ENCODE measurements at regions not wholly inside any gene's neighbourhood (a gene's known extent, or its start where the extent isn't known, plus 50 kb on each side); places are given as distances from the start of the nearest gene placed in this dataset.
"Not testable (repeated sequence)": the region's sequence is repeated elsewhere in the genome, so short reads cannot be mapped to it uniquely, and the experiment has no call there.

DNA sequence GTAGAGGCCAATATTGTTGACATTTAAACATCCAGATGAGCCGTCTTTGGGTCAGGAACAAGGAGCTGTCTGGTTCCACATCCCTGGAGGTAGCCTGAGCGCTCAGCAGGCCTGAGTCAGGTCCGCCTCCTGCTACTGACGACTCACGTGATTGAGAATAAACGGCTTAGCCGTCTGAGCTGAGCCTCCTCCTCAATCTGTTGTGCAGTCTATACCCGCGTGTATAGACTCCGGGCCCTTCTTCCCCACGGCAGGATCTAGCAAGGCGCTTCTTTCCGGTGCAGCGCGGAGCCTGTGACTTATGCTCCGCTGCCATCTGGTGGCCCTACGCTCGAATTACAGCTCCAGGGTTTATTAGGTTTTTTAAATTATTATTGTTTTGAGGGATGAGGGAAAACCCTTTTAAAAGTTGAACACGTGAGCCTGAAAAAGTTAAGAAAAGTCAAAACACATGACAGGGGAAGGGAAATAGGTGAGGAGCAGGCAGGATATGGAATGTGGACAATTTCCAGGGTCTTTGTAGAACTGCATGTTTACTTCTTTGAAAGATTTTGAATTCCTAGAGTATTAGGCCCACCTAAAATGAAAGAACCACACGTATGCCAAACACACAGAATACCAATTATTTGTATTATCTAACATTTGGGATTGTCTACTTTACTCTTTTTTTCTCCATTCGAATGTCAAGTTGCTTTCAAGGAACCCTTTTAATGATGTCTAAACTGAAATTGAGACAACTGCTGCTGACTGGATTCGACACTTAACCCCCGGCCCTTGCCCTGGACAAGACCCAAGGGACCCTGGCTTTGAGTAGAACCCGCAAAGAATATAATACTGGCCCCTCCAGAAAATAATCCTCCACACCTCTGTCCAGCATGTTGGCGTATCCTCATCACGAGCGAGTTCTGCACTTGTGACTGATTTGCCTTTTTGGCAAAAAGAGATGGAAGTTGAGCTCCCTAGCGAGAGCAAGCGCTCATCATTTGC, 112.4 kb upstream of the ZNF236 start:
- ATAC-seq (peak; percentile 76 to 83), DNase-seq (ENCODE audit: low spot score) (peak; percentile 79)
- Mint-ChIP-seq H3K4me1 (ENCODE audit: low read depth in 2 of 2) (peaks cover 3 to 6% of the 10 kb centered on the region in 2 donors), H3K9me3 (no peaks in the 10 kb centered on the region), H3K36me3 (no peaks in the 10 kb centered on the region), H3K27me3 (no peaks in the 10 kb centered on the region), H3K4me3 (no peak overlapping the region), H3K27ac (no peak overlapping the region)

DNA sequence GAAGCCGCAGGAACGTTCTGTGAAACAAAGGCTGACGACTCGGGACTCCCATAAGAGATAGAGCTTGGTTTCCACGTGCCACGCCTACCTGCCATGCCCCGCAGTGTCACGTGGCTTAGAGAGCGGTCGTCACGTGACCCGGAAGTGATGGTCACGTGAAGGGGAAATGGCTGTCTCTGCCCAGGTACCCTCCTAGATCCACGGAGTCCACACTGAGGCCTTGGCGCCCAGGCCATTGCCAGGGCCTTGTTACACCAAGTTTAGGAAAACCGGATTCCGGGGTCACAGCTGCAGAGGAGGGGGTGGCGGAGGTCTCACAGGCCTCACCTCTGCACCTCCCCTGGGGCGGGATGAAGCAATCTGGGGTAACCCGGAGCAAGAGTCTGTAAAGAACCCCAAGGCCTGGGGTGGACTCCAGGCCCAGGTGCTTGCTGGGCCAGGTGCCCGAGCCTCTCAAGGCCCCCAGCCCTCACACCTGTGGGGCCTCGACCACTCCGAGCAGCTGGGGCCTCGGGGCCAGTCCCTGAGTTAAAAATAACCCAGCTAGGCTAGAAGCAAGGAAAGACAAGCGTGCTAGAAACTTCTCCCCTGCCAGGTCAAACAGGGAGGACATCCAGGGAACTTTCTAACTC, 113.5 kb upstream of the ZNF236 start:
- H3K27ac Mint-ChIP-seq, result no peak overlapping the region
- no peak for ATAC-seq
- H3K36me3 Mint-ChIP-seq, result no peaks in the 10 kb centered on the region

DNA sequence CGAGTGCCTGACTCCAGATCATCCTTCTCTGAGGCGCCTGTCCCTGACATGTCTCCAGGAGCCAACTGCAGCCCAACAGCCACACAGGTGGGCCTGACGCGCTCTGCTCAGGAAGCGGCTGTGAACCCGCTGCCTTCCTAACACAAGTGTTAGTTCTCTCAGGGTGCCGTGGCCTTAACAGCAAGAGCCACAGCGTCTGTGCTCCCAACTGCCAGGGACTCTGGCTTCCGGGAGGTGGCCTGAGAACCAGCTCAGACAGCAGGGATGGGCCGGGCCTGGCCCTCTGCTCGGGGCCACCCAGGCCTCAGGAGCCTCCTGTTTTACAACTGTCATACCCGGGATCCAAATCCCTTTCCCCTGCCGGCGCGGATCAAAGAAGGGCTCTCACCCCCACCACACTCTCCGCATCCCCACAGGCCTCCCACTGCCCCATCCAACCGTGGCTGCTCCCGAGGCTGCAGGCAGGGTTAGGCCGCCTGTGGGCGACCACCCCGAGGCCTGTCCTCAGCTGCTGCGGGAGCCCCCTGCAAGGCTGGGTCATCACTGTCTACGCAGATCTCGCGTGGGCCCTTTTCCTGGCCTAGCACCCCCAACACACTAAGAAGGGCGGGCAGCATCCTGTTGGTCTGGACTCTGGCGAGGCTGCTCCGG, 114.2 kb upstream of the ZNF236 start:
- H3K27me3 Mint-ChIP-seq, result no peaks in the 10 kb centered on the region
- H3K4me3 Mint-ChIP-seq, result no peak overlapping the region
- ATAC-seq, result no peak
- no peaks in the 10 kb centered on the region for H3K36me3 Mint-ChIP-seq
- H3K4me1 Mint-ChIP-seq (ENCODE audit: low read depth in 2 of 2), result peaks cover 3 to 6% of the 10 kb centered on the region in 2 donors
- no peak overlapping the region for H3K27ac Mint-ChIP-seq
- DNase-seq (ENCODE audit: low spot score), result no peak
- no peaks in the 10 kb centered on the region for H3K9me3 Mint-ChIP-seq

More for the DNA sequence above, 113.5 kb upstream of the ZNF236 start:
- H3K9me3 Mint-ChIP-seq, result no peaks in the 10 kb centered on the region
- DNase-seq (ENCODE audit: low spot score), result no peak
- H3K27me3 Mint-ChIP-seq, result no peaks in the 10 kb centered on the region
- H3K4me1 Mint-ChIP-seq (ENCODE audit: low read depth in 2 of 2), result peaks cover 3 to 6% of the 10 kb centered on the region in 2 donors
- no peak overlapping the region for H3K4me3 Mint-ChIP-seq

DNA sequence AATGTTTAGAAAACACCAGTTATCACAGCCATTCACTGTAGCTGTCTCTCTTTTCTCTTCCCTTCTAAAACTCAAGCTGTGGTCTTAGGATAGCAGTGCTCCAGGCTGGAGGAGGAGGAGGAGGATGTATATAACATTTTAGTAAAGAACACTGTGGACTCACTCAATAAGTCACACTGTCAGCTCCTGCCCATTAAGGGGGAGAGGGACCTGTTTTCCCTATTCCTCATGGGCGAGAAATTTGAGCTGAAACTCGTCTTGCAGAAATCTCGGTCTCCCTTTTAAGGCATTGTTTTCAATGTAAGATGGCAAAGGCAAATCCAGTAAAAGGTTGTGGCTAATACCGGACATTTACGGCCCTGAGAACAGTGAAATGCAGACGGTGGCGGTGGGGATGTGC, 114.8 kb upstream of the ZNF236 start:
- H3K27ac Mint-ChIP-seq, result no peak overlapping the region
- H3K9me3 Mint-ChIP-seq, result no peaks in the 10 kb centered on the region
- H3K4me1 Mint-ChIP-seq (ENCODE audit: low read depth in 2 of 2), result peaks cover 3 to 6% of the 10 kb centered on the region in 2 donors
- DNase-seq (ENCODE audit: low spot score), result no peak
- no peak for ATAC-seq
- no peak overlapping the region for H3K4me3 Mint-ChIP-seq
- no peaks in the 10 kb centered on the region for H3K36me3 Mint-ChIP-seq
- H3K27me3 Mint-ChIP-seq, result peaks cover 5% of the 10 kb centered on the region in 2 donors

DNA sequence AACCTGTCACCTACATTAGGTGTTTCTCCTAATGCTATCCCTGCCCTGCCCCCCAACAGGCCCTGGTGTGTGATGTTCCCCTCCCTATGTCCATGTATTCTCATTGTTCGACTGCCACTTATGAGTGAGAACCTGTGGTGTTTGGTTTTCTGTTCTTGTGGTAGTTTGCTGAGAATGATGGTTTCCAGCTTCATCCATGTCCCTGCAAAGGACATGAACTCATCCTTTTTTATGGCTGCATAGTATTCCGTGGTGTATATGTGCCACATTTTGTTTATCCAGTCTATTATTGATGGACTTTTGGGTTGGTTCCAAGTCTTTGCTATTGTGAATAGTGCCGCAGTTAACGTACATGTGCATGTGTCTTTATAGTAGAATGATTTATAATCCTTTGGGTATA, 117.8 kb upstream of the ZNF236 start:
- not testable (repeated sequence) for H3K4me1 Mint-ChIP-seq (ENCODE audit: low read depth in 2 of 2); DNase-seq (ENCODE audit: low spot score); H3K4me3 Mint-ChIP-seq; H3K9me3 Mint-ChIP-seq; ATAC-seq; H3K36me3 Mint-ChIP-seq; H3K27ac Mint-ChIP-seq
- peaks cover 16 to 18% of the 10 kb centered on the region in 2 donors for H3K27me3 Mint-ChIP-seq

DNA sequence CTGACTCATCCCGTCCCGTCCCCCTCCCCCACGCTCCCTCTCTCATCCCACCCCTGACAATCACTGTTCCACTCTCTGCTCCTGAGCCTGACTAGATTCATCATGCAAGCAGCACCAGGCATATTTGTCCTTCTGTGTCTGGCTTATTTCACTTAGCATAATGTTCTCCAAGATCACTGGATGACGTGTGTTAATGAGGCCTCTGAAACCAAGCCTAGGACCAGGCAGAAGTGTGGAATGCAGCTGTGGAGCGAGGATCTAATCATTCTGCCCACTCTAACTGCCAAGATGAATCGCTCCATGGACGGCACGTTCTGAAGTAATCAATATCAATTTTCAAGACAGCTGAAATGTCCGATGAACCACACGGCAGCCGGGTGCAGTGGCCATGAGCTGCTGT, 122.4 kb upstream of the ZNF236 start:
- Mint-ChIP-seq H3K27me3 (peaks cover 34 to 38% of the 10 kb centered on the region in 2 donors), H3K9me3 (no peaks in the 10 kb centered on the region), H3K36me3 (no peaks in the 10 kb centered on the region), H3K4me3 (no peak overlapping the region), H3K27ac (no peak overlapping the region), H3K4me1 (ENCODE audit: low read depth in 2 of 2) (no peaks in the 10 kb centered on the region)
- no peak for ATAC-seq
- DNase-seq (ENCODE audit: low spot score), result no peak

DNA sequence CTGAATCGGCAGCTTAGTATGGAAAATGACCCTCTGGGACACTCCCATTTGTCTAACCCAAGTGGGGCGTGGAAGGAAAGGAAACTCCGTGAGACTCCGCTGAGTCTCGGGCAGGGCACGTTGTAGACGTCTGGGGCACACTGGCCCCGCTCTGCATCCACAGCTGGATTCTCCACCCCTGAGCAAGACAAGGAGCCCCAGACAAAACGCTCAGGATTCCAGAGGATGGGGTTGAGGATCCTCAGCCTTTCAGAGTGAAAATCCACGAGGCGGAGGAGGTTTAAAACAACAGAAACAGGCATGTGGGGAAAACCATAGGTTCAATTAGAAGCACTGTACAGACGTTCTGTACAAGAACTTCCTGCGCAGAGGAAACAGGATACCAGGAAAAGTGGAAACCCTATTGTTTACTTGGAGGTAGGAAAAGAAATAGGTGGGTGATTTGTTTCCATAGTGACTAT, 124.9 kb upstream of the ZNF236 start:
- H3K9me3 Mint-ChIP-seq, result no peaks in the 10 kb centered on the region
- H3K27me3 Mint-ChIP-seq, result peaks cover 42% of the 10 kb centered on the region in 2 donors
- no peak overlapping the region for H3K4me3 Mint-ChIP-seq
- H3K36me3 Mint-ChIP-seq, result no peaks in the 10 kb centered on the region
- peak overlapping the region in 1 of 2 donors; percentile 9 for H3K27ac Mint-ChIP-seq
- no peak for DNase-seq (ENCODE audit: low spot score)
- H3K4me1 Mint-ChIP-seq (ENCODE audit: low read depth in 2 of 2), result no peaks in the 10 kb centered on the region
- no peak for ATAC-seq

DNA sequence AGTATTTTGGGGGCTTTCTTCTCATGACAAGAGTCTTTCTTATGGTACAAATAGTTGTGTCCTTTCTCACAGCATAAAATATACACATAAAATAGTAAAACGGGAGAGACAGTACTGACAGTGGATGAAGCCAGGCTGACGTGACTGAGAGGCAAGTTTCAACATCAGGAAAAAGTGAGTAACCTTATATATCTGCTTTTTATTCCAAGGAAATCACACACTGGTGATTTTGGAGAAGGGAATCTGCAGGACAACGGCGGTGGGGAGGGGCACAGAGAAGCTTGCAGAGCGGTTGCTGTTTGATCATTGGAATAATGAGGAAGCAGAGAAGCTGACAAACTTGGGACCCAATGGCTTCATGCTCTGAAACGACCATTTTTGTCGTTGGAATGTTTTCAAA, 130.6 kb upstream of the ZNF236 start:
- Mint-ChIP-seq H3K4me3 (no peak overlapping the region), H3K9me3 (no peaks in the 10 kb centered on the region), H3K36me3 (no peaks in the 10 kb centered on the region), H3K27me3 (peaks cover 25 to 41% of the 10 kb centered on the region in 2 donors), H3K27ac (no peak overlapping the region), H3K4me1 (ENCODE audit: low read depth in 2 of 2) (peaks cover 6 to 10% of the 10 kb centered on the region in 2 donors)
- ATAC-seq (no peak), DNase-seq (ENCODE audit: low spot score) (no peak)

DNA sequence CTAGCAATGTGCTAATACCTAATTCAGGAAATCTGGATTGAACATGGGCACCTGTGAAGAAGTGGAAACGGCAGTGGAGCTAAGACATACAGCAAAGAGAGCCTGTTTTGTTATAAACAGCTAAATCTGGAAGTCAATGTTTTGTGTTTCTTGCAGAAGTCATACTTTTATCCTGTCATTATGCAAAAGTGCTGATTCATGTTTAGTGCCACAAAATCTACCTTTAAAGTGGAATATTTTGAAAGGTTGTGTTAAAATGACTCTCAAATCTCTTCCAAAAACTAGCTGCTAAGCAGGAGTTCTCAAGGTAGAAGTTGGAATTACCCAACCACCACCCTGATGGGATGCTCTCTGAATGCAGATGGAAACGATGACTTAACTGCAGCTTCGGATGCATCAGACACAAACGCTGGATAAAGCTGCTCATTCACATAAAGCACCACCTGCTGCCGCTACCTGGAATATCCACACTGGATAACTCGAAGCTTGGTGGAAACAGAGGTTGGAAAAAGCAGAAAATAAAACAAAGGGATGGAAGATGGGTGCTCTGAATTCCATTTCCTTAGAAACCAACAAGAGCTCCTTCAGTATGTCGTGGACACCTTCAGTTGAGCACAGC, 132.6 kb upstream of the ZNF236 start:
- ATAC-seq, result no peak
- peaks cover 21 to 32% of the 10 kb centered on the region in 2 donors for H3K27me3 Mint-ChIP-seq
- DNase-seq (ENCODE audit: low spot score), result no peak
- H3K36me3 Mint-ChIP-seq, result no peaks in the 10 kb centered on the region
- H3K27ac Mint-ChIP-seq, result no peak overlapping the region
- peaks cover 8 to 13% of the 10 kb centered on the region in 2 donors for H3K4me1 Mint-ChIP-seq (ENCODE audit: low read depth in 2 of 2)
- no peak overlapping the region for H3K4me3 Mint-ChIP-seq
- no peaks in the 10 kb centered on the region for H3K9me3 Mint-ChIP-seq

DNA sequence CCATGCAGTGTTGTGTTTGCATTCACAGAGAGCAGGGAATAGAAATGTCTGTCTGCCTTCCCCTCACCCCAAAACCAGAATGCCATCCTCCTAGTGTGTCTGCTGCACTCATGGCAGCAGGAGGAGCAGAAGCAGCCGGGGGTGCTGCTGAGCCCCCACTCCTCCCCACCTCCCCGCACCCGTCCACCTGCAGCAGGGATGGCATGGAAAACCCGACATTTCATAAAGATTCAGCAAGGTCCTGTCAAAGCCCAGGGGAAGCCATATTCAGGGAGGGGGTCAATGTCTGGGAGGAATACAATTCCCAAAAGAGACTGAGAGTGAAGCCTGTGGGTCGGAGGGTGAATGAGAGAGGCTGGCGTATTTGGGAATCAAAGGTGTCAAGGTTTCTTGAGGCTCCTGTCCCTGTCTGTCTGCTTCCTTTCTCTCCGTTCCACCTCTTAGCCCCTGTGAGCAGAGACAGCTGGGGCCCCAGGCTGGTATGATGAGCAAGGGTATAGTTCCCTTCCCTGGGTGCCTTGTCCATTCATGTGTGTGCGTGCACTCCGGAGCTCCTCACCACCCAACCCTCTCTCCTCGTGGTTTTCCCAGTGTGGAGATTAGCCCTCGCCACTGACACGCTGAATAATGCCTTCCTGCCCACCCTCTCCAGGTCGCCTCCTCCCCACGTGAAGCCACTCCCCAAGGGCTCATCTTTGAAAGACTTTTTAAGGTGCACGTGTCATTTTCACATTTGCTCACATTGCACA, 133.5 kb upstream of the ZNF236 start:
- Mint-ChIP-seq H3K4me1 (ENCODE audit: low read depth in 2 of 2) (peaks cover 8 to 13% of the 10 kb centered on the region in 2 donors), H3K36me3 (no peaks in the 10 kb centered on the region), H3K27ac (no peak overlapping the region), H3K4me3 (peak overlapping the region; percentile 5), H3K27me3 (peaks cover 18 to 26% of the 10 kb centered on the region in 2 donors), H3K9me3 (no peaks in the 10 kb centered on the region)
- ATAC-seq (no peak), DNase-seq (ENCODE audit: low spot score) (no peak)

DNA sequence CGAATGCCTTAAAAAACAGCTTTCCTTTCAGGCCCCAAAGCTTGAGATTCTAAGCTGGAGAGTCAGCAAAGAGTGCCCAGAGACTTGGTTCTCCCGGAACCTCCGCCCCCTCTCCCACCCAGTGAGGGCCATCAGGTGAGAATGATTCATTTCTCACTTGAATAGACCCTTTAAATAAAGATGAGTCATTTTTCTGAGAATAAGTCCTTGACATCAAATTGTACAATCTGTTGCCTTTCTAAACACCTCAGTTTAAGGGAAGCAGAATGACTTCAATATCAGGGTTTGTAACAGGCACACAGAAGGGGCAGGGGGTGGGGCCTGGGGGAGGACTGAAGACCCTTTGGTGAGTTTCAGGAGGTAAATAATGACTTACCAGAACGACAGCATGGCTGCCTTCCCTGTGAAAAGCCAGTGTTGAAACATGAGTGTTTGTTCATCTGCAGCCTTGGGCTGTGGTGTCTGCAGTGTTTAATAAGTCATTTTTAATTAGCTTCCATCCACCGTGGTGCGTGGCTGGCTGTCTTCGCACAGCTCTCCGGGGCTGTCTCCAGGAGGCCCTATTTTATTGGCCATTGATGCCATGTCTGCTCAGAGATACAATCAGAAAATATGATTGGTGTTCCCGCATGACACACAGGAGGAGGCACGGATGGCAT, 134.9 kb upstream of the ZNF236 start:
- Mint-ChIP-seq H3K9me3 (no peaks in the 10 kb centered on the region), H3K4me3 (peak overlapping the region; percentile 30), H3K36me3 (no peaks in the 10 kb centered on the region), H3K27me3 (peaks cover 11 to 20% of the 10 kb centered on the region in 2 donors), H3K4me1 (ENCODE audit: low read depth in 2 of 2) (peaks cover 8 to 13% of the 10 kb centered on the region in 2 donors), H3K27ac (peak overlapping the region; percentile 49 to 88)
- ATAC-seq, result peak; percentile 69 to 78
- no peak for DNase-seq (ENCODE audit: low spot score)

DNA sequence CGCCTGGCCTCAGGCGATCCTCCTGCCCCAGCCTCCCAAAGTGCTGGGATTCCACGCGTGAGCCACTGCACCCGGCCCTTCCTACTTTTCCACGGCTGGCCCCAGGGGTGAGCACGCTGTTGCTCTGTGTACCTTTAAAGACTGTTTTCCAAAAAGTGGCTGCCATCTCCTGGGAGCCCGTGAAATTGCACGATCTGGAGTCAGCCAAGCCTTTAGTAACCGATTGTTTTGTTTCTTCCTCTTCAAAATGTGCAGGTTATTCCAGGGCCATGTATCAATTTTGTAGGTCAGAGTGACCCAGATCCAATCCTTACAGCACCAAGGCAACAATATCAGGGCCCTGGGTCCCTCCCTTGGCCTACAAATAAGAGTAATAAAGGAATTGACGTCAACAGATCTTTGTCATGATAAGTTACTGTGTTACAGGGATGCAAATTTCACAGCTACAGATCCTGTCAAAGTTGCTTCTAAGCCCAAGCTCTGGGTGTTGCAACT, 135.6 kb upstream of the ZNF236 start:
- DNase-seq (ENCODE audit: low spot score), result no peak
- peak overlapping the region; percentile 21 for H3K4me3 Mint-ChIP-seq

More for the DNA sequence above, 135.6 kb upstream of the ZNF236 start:
- Mint-ChIP-seq H3K36me3 (no peaks in the 10 kb centered on the region), H3K4me1 (ENCODE audit: low read depth in 2 of 2) (peaks cover 8 to 13% of the 10 kb centered on the region in 2 donors), H3K27ac (peak overlapping the region; percentile 49 to 88), H3K27me3 (peaks cover 13 to 14% of the 10 kb centered on the region in 2 donors), H3K9me3 (no peaks in the 10 kb centered on the region)
- ATAC-seq, result peak; percentile 64 to 75
